ENCODE measurements at regions not wholly inside any gene's neighbourhood (a gene's known extent, or its start where the extent isn't known, plus 50 kb on each side); places are given as distances from the start of the nearest gene placed in this dataset.
"Not testable (repeated sequence)": the region's sequence is repeated elsewhere in the genome, so short reads cannot be mapped to it uniquely, and the experiment has no call there.

- H3K27ac Mint-ChIP-seq, result no peak overlapping the region
These were observed 353.1 kb downstream of the TMEM121 start for GRCh38 chr14:105879503-105879866.

GRCh38 chr14:105879867-105880561, 353.6 kb downstream of the TMEM121 start:
- CTCF ChIA-PET, result no interaction called here
- H3K27me3 Mint-ChIP-seq, result no peaks in the 10 kb centered on the region
- ATAC-seq (ENCODE audit: low read depth), result no peak
- POLR2A ChIA-PET, result interaction anchor here (2.1 kb wide), 1 partner anchor 17 kb away, joined by 43 read pairs; no protein-coding TSS in a partner anchor
- H3K27ac Mint-ChIP-seq, result no peak overlapping the region
- no peak overlapping the region for H3K4me3 Mint-ChIP-seq
- no peak for DNase-seq
- TF ChIP-seq CTCF (IDR thresholded peaks at IDR 0.05), result no peak
- intact Hi-C loops (cut with micrococcal nuclease), result no loop called here
- H3K36me3 Mint-ChIP-seq (ENCODE audit: low read depth), result no peaks in the 10 kb centered on the region
- no peaks in the 10 kb centered on the region for H3K4me1 Mint-ChIP-seq
- H3K9me3 Mint-ChIP-seq, result no peaks in the 10 kb centered on the region

More at GRCh38 chr14:105879503-105879866, 353.1 kb downstream of the TMEM121 start:
- CTCF ChIA-PET, result no interaction called here
- Mint-ChIP-seq H3K36me3 (ENCODE audit: low read depth) (no peaks in the 10 kb centered on the region), H3K27me3 (no peaks in the 10 kb centered on the region), H3K4me1 (no peaks in the 10 kb centered on the region), H3K4me3 (no peak overlapping the region), H3K9me3 (no peaks in the 10 kb centered on the region)
- TF ChIP-seq CTCF (IDR thresholded peaks at IDR 0.05), result no peak
- DNase-seq, result no peak
- POLR2A ChIA-PET, result no interaction called here
- ATAC-seq (ENCODE audit: low read depth), result no peak
- intact Hi-C loops (cut with micrococcal nuclease), result no loop called here

- Mint-ChIP-seq H3K36me3 (ENCODE audit: low read depth) (no peaks in the 10 kb centered on the region), H3K9me3 (no peaks in the 10 kb centered on the region), H3K27me3 (no peaks in the 10 kb centered on the region), H3K27ac (no peak overlapping the region), H3K4me1 (no peaks in the 10 kb centered on the region), H3K4me3 (no peak overlapping the region)
- POLR2A ChIA-PET, result interaction anchor here (2.1 kb wide), 1 partner anchor 18 kb away, joined by 43 read pairs; no protein-coding TSS in a partner anchor
- CTCF ChIA-PET, result no interaction called here
- intact Hi-C loops (cut with micrococcal nuclease), result no loop called here
- DNase-seq (no peak), ATAC-seq (ENCODE audit: low read depth) (no peak)
- no peak for TF ChIP-seq CTCF (IDR thresholded peaks at IDR 0.05)
These were observed 354.2 kb downstream of the TMEM121 start for GRCh38 chr14:105880616-105881015.

DNA sequence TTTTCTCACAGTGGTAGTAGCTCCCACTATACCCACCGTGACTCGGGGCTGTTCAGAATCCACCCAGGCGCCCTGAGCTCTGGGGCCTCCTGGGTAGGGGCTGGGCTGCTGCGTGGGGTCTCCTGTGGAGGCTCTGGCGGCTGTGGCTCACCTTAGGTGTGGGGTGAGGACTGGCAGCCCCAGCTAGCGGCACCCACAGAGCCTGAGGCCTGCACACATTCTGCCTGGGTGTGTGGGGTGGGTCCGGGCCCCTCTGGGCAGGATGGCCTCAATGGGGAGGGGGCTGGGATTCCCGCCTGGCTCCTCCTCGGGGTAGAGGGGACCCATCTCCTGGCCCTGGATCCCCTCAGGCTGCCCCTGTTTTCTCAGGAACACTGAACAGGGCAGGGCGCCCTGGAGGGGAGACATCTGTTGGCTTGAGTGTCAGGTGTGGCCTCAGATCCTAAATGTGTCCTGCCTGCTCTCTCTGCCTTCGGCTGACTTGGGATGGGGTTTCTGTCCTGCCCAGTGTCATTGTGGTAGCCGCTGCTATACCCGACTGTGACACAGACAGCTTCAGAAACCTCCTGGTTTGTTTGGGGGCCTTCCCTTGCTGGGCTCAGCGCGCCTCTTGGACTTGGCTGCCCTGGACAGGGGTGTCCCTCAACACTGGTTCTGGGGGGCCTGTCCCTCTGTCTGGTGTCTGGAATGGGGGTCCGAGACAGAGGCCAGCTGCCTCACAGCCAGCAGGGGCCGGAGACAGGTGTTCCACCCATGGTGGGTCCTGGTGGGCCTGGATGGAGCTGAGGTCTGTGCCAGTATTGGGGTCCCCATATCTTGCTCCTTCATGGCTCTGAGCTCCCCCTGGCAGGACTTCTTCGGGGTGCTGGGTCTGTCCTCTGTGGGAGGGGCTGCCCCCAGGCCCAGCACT, 354.9 kb downstream of the TMEM121 start:
- DNase-seq, result no peak
- ATAC-seq (ENCODE audit: low read depth), result no peak
- H3K4me1 Mint-ChIP-seq, result no peaks in the 10 kb centered on the region

DNA sequence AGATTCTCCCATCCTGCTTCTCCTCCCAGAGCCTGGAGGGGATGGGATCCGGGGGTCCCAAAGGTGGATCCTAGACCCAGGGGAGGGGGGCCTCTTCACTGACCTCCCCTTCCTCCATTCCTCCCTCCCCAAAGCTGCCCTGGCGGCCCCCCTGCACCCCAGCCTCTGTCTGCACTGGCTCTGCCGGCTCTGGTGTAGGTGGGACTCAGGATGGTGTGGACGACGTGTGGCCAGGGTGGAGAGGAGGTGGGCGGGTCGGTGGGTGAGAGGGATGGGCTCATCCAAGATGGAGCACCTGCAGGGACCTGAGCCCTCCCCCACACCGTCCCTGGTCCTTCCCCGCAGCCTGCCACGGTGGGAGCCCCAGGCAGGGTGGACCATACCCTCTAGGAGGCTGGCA, 355.6 kb downstream of the TMEM121 start:
- H3K27ac Mint-ChIP-seq; ATAC-seq (ENCODE audit: low read depth); H3K27me3 Mint-ChIP-seq; H3K4me1 Mint-ChIP-seq; intact Hi-C loops (cut with micrococcal nuclease); DNase-seq; CTCF ChIA-PET; H3K9me3 Mint-ChIP-seq; H3K36me3 Mint-ChIP-seq (ENCODE audit: low read depth): not testable (repeated sequence)
- peak overlapping the region; percentile 32 for H3K4me3 Mint-ChIP-seq
- POLR2A ChIA-PET, result interaction anchor here (1.1 to 2.1 kb wide), 2 partner anchors 19 to 21 kb away, joined by 3 to 43 read pairs; no protein-coding TSS in a partner anchor

More for the DNA sequence above, 354.9 kb downstream of the TMEM121 start:
- Mint-ChIP-seq H3K36me3 (ENCODE audit: low read depth) (no peaks in the 10 kb centered on the region), H3K27ac (no peak overlapping the region), H3K9me3 (no peaks in the 10 kb centered on the region), H3K4me3 (peak overlapping the region; percentile 32), H3K27me3 (no peaks in the 10 kb centered on the region)
- POLR2A ChIA-PET, result interaction anchor here (1.1 to 2.1 kb wide), 2 partner anchors 18 to 20 kb away, joined by 3 to 43 read pairs; no protein-coding TSS in a partner anchor
- intact Hi-C loops (cut with micrococcal nuclease), result no loop called here
- CTCF ChIA-PET, result no interaction called here
- TF ChIP-seq CTCF (IDR thresholded peaks at IDR 0.05), result no peak
